SK-N-SH (cell line): ENCODE measurements at regions not wholly inside any gene's neighbourhood (a gene's known extent, or its start where the extent isn't known, plus 50 kb on each side); places are given as distances from the start of the nearest gene placed in this dataset.

ENCODE experiments used
- CTCF ChIA-PET: fragments of 300-600, 350-600 bp; formaldehyde crosslinking; extraction: SDS; loops from one replicate; lab custom pipeline; 2021; lab: Yijun Ruan, JAX
- POLR2A ChIA-PET: fragments of 350-600 bp; sonication (Branson Sonifier 250); formaldehyde crosslinking; extraction: SDS; loops from one replicate; lab custom pipeline; 2020; ENCODE audit warnings: antibody characterized with exemption, inconsistent platforms; lab: Yijun Ruan, JAX
- DNase-seq: peaks from one replicate; pipeline ENCODE4 v3.0.0; 2012
- H2AFZ ChIP-seq: fragments of 200-600 bp; sonication (generic); 2 replicates; pipeline ENCODE4 v1.8.1; 2016; ENCODE audit warnings: antibody characterized with exemption, mild to moderate bottlenecking, low read depth
- H3F3A ChIP-seq: fragments of 200-600 bp; sonication (generic); replicated peaks from 2 replicates; pipeline ENCODE3; 2016; ENCODE audit warnings: antibody characterized with exemption, mild to moderate bottlenecking; ENCODE audit not compliant: insufficient read depth
- H3K27ac ChIP-seq, 2 experiments: fragments of 200-500 bp in 1 of 2; fragments of 200-600 bp in 1 of 2; sonication (Bioruptor generic) in 1 of 2; sonication (generic), shearing (Covaris generic) in 1 of 2; 2 replicates each; pipeline versions ENCODE4 v1.5.1 to v1.6.1; 2014 to 2016; ENCODE audit warnings: low read depth in 2 of 2, inconsistent platforms in 1 of 2, low read length in 1 of 2, mild to moderate bottlenecking in 1 of 2, mixed read lengths in 1 of 2
- H3K27me3 ChIP-seq: fragments of 200-600 bp; sonication (generic), shearing (Covaris generic); 2 replicates; pipeline ENCODE4 v1.6.1; 2016; ENCODE audit warnings: mixed run types; ENCODE audit not compliant: insufficient read depth
- H3K36me3 ChIP-seq, 2 experiments: fragments of 200-500 bp in 1 of 2; fragments of 200-600 bp in 1 of 2; sonication (Bioruptor generic) in 1 of 2; sonication (generic) in 1 of 2; replicated peaks in 1 of 2; 2 replicates each; pipeline versions ENCODE3 to v1.5.1; 2014 to 2016; ENCODE audit warnings: low read length in 1 of 2, mild to moderate bottlenecking in 1 of 2; ENCODE audit not compliant: insufficient read depth in 2 of 2, control insufficient read depth in 1 of 2
- H3K4me1 ChIP-seq, 2 experiments: fragments of 200-500 bp in 1 of 2; fragments of 200-600 bp in 1 of 2; sonication (Bioruptor generic) in 1 of 2; sonication (generic), shearing (Covaris generic) in 1 of 2; 2 replicates each; pipeline versions ENCODE4 v1.5.1 to v1.6.1; 2014 to 2016; ENCODE audit warnings: low read depth in 1 of 2, low read length in 1 of 2, mixed run types in 1 of 2; ENCODE audit not compliant: insufficient read depth in 2 of 2, control insufficient read depth in 1 of 2
- H3K4me2 ChIP-seq: fragments of 200-600 bp; sonication (generic), shearing (Covaris generic); 2 replicates; pipeline ENCODE4 v1.6.1; 2017; ENCODE audit warnings: mixed run types
- H3K4me3 ChIP-seq, 2 experiments: fragments of 200-500 bp in 1 of 2; fragments of 200-600 bp in 1 of 2; sonication (Bioruptor generic) in 1 of 2; sonication (generic), shearing (Covaris generic) in 1 of 2; 2 replicates each; pipeline versions ENCODE4 v1.5.1 to v1.8.1; 2014 to 2016; ENCODE audit warnings: low read depth in 2 of 2, inconsistent platforms in 1 of 2, low read length in 1 of 2, mild to moderate bottlenecking in 1 of 2, mixed read lengths in 1 of 2, moderate library complexity in 1 of 2
- H3K79me2 ChIP-seq: fragments of 200-600 bp; sonication (generic); 2 replicates; pipeline ENCODE4 v1.8.1; 2017; ENCODE audit warnings: mild to moderate bottlenecking; ENCODE audit not compliant: insufficient read depth
- H3K9ac ChIP-seq: fragments of 200-600 bp; sonication (generic); 2 replicates; pipeline ENCODE4 v1.6.1; 2017; ENCODE audit warnings: mixed run types
- H3K9me2 ChIP-seq: fragments of 200-600 bp; sonication (generic); 2 replicates; pipeline ENCODE4 v1.6.1; 2017; ENCODE audit warnings: mixed run types
- H3K9me3 ChIP-seq: fragments of 200-600 bp; sonication (generic); 2 replicates; pipeline ENCODE4 v1.6.1; 2017; ENCODE audit warnings: mixed run types, mild to moderate bottlenecking, moderate library complexity
- H4K20me1 ChIP-seq: fragments of 200-600 bp; sonication (generic); 2 replicates; pipeline ENCODE4 v1.6.1; 2017; ENCODE audit warnings: mild to moderate bottlenecking, mixed run types; ENCODE audit not compliant: insufficient read depth
- EZH2phosphoT487 ChIP-seq: fragments of 200-600 bp; sonication (generic); IDR thresholded peaks from 2 replicates; pipeline ENCODE4 v1.6.1; 2017; ENCODE audit warnings: low read depth, mixed run types, mild to moderate bottlenecking, antibody characterized with exemption, moderate library complexity, borderline replicate concordance
- GABPA ChIP-seq: IDR thresholded peaks from 2 replicates; pipeline ENCODE4 v1.4.0; 2012; ENCODE audit warnings: low read depth, mild to moderate bottlenecking
- NRF1 ChIP-seq: IDR thresholded peaks from 2 replicates; pipeline ENCODE4 v1.6.1; 2012; ENCODE audit warnings: low read depth, mild to moderate bottlenecking, low read length
- RAD21 ChIP-seq: IDR thresholded peaks from 2 replicates; pipeline ENCODE4 v1.6.1; 2012; ENCODE audit warnings: mild to moderate bottlenecking, low read length
- TEAD4 ChIP-seq: IDR thresholded peaks from 2 replicates; pipeline ENCODE4 v1.4.0; 2012; ENCODE audit warnings: mild to moderate bottlenecking, borderline replicate concordance; ENCODE audit not compliant: insufficient read depth
- USF1 ChIP-seq: IDR thresholded peaks from 2 replicates; pipeline ENCODE4 v1.4.0; 2012; ENCODE audit warnings: low read depth, borderline replicate concordance
- USF2 ChIP-seq: fragments of 150-350 bp; IDR thresholded peaks from 2 replicates; pipeline ENCODE4 v1.6.1; 2017; ENCODE audit warnings: antibody characterized with exemption, low read length, low read depth, borderline replicate concordance
- WGBS: methylation state at CpG from one replicate; pipeline ENCODE4 v1.1.6; 2017; ENCODE audit warnings: low lambda C conversion rate; 5-methylcytosine and 5-hydroxymethylcytosine counted together

- no peaks in the 10 kb centered on the region for H3K36me3 ChIP-seq
- no peak overlapping the region for H3K4me2 ChIP-seq
- no peak overlapping the region for H2AFZ ChIP-seq
- no peaks in the 10 kb centered on the region for H3K27me3 ChIP-seq
- H3K79me2 ChIP-seq, result no peaks in the 10 kb centered on the region
- no peaks in the 10 kb centered on the region for H3K9me3 ChIP-seq
- DNase-seq, result no peak
- 7% methylated on average over 4 of the region's 4 CpGs for WGBS
- POLR2A ChIA-PET, result no interaction called here
- H3K4me3 ChIP-seq, result no peak overlapping the region
- TF ChIP-seq USF2 (no peak), RAD21 (no peak), NRF1 (no peak), GABPA (no peak)
- TF ChIP-seq, all 33 proteins: peak for 0
- H4K20me1 ChIP-seq, result no peaks in the 10 kb centered on the region
- no peak overlapping the region for H3K27ac ChIP-seq
- H3K4me1 ChIP-seq, result no peaks in the 10 kb centered on the region
- no peak overlapping the region for H3K9ac ChIP-seq
- H3F3A ChIP-seq, result no peaks in the 10 kb centered on the region
- H3K9me2 ChIP-seq, result no peaks in the 10 kb centered on the region
- CTCF ChIA-PET, result no interaction called here
Measured at GRCh38 chr14:84312551-84312950, 1217.4 kb upstream of the FLRT2 start.

GRCh38 chr14:84323450-84323849 is 1206.5 kb upstream of the FLRT2 start:
- H3K4me1 ChIP-seq, result no peaks in the 10 kb centered on the region
- DNase-seq, result no peak
- no peaks in the 10 kb centered on the region for H3K9me3 ChIP-seq
- no peak overlapping the region for H2AFZ ChIP-seq
- H3K9me2 ChIP-seq, result no peaks in the 10 kb centered on the region
- CTCF ChIA-PET, result no interaction called here
- H3K79me2 ChIP-seq, result no peaks in the 10 kb centered on the region
- no peak overlapping the region for H3K4me2 ChIP-seq
- no peaks in the 10 kb centered on the region for H3K36me3 ChIP-seq
- 14% methylated on average over 4 of the region's 4 CpGs for WGBS
- no peaks in the 10 kb centered on the region for H3F3A ChIP-seq
- POLR2A ChIA-PET, result no interaction called here
- TF ChIP-seq NRF1, result no peak
- no peak overlapping the region for H3K27ac ChIP-seq
- H3K9ac ChIP-seq, result no peak overlapping the region
- no peaks in the 10 kb centered on the region for H3K27me3 ChIP-seq
- H3K4me3 ChIP-seq, result no peak overlapping the region
- H4K20me1 ChIP-seq, result no peaks in the 10 kb centered on the region

- DNase-seq, result no peak
- H3K4me1 ChIP-seq, result no peaks in the 10 kb centered on the region
- H4K20me1 ChIP-seq, result no peaks in the 10 kb centered on the region
- ChIA-PET POLR2A (no interaction called here), CTCF (no interaction called here)
- H3K36me3 ChIP-seq, result no peaks in the 10 kb centered on the region
- 0 out of 2 replicates have a peak overlapping the region, but pooled peaks have one; percentile 44 for H2AFZ ChIP-seq
- H3K9me2 ChIP-seq, result no peaks in the 10 kb centered on the region
- TF ChIP-seq EZH2phosphoT487 (no peak), TEAD4 (no peak), USF1 (no peak)
- H3K79me2 ChIP-seq, result no peaks in the 10 kb centered on the region
- 4% methylated on average over 4 of the region's 4 CpGs for WGBS
- no peak overlapping the region for H3K9ac ChIP-seq
- H3K4me3 ChIP-seq, result no peak overlapping the region
- no peaks in the 10 kb centered on the region for H3F3A ChIP-seq
- no peak overlapping the region for H3K27ac ChIP-seq
- H3K27me3 ChIP-seq, result no peaks in the 10 kb centered on the region
- no peak overlapping the region for H3K4me2 ChIP-seq
- no peaks in the 10 kb centered on the region for H3K9me3 ChIP-seq
Measured at GRCh38 chr14:84323978-84324377, 1206.0 kb upstream of the FLRT2 start.
